ENCODE measurements at regions not wholly inside any gene's neighbourhood (a gene's known extent, or its start where the extent isn't known, plus 50 kb on each side); places are given as distances from the start of the nearest gene placed in this dataset.
"Not testable (repeated sequence)": the region's sequence is repeated elsewhere in the genome, so short reads cannot be mapped to it uniquely, and the experiment has no call there.

- DNase-seq, result no peak
- intact Hi-C loops (cut with DNase I), result no loop called here
- ATAC-seq (ENCODE audit: poor library complexity), result no peak
These were observed 929.5 kb downstream of the KCNA4 start for GRCh38 chr11:29087200-29087812.

DNA sequence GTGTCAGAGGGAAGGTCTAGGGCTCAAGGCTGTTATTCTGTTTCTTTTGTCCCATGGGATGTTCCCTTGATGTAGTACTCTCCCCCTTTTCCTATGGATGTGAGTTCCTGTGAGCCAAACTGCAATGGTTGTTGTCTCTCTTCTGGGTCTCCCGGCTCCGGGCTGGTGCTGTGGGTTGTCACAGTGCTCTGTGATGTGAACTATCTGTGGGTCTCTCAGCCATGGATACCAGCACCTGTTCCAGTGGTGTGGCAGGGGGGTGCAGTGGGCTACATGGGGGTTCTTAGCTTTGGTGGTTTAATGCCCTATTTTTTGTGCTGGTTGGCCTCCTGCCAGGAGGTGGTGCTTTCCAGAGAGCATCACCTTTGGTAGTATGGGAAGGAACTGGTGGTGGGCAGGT is 941.1 kb downstream of the KCNA4 start:
- ATAC-seq (ENCODE audit: poor library complexity) (no peak), DNase-seq (no peak)
- intact Hi-C loops (cut with DNase I), result no loop called here

DNA sequence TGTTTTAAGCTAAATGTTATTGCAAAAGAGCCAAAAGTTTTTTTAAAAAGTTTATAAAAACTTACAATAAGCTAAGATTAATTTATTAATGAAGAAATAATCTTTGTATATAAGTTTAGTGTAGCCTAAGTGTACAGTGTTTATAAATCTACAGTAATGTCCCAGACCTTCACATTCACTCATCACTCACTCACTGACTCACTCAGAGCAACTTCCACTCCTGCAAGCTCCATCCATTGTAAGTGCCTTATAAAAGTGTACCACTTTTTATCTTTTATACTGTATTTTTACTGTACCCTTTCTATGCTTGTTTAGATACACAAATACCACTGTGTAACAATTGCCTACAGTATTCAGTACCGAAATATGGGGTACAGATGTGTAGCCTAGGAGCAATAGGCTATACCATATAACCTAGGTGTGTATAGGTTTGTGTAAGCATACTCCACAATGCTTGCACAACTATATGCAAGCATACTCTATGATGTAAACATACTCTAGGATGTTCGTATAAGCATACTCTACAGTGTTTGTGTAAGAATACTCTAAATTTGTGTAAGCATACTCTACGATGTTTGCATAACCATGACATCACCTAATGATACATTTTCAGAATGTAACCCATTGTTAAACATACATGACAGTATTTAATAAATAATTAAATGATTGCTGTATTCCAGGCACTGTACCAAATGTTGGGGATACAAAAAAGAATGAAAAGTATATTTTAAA is 953.0 kb downstream of the KCNA4 start:
- intact Hi-C loops (cut with DNase I), result no loop called here
- no peak for ATAC-seq (ENCODE audit: poor library complexity)
- DNase-seq, result no peak

GRCh38 chr11:29061452-29061851 is 953.3 kb downstream of the METTL15 start:
- DNase-seq (no peak), ATAC-seq (ENCODE audit: poor library complexity) (no peak)
- intact Hi-C loops (cut with DNase I), result no loop called here

- DNase-seq; intact Hi-C loops (cut with DNase I); ATAC-seq (ENCODE audit: poor library complexity): not testable (repeated sequence)
These were observed 948.3 kb downstream of the METTL15 start for GRCh38 chr11:29056487-29056886.

DNA sequence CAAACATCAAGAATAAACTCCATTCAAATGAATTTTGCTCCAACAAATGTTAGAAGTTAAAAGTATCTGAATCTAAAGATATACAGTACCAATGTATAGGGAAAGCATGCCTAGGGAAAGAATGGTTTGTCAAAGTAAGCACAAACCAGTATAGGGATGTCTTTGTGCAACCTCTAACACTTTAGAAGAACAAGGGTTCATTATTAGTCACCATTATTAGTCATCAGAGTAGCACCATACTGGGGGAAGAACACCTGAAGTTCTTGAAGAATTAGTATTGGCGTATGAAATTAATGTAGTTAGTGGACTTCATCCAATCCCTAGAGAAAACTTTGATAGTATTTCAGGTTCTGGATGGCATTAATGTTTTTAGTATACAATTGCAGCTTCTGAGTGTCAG is 943.7 kb downstream of the METTL15 start:
- ATAC-seq (ENCODE audit: poor library complexity) (no peak), DNase-seq (no peak)
- intact Hi-C loops (cut with DNase I), result no loop called here

DNA sequence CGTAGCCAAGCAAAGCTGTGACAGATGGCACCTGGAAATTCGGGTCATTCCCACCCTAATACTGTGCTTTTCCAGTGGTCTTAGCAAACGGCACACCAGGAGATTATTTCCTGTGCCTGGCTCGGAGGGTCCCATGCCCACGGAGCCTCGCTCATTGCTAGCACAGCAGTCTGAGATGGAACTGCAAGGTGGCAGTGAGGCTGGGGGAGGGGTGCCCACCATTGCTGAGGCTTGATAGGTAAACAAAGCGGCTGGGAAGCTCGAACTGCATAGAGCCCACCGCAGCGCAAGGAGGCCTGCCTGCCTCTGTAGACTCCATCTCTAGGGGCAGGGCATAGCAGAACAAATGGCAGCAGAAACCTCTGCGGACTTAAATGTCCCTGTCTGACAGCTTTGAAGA is 942.8 kb downstream of the METTL15 start:
- intact Hi-C loops (cut with DNase I); ATAC-seq (ENCODE audit: poor library complexity); DNase-seq: not testable (repeated sequence)

DNA sequence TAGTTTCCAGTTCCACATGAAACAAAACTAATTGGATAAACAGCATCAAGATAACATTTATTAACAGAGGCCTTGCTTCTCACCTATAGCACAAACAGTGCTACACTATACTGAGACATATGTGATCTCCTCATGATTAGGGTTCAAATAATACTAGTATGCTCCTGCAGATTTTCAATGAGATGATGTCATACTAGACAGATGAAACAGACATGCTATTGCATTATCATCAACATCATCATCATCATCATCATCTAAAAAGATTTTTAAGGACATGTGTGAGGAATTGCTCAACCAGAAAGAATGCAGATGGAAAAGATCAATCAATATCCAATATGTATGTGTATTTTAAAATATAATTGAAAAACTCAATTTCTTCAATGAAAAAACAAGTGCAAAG is 932.3 kb downstream of the METTL15 start:
- intact Hi-C loops (cut with DNase I), result no loop called here
- no peak for DNase-seq
- ATAC-seq (ENCODE audit: poor library complexity), result no peak

DNA sequence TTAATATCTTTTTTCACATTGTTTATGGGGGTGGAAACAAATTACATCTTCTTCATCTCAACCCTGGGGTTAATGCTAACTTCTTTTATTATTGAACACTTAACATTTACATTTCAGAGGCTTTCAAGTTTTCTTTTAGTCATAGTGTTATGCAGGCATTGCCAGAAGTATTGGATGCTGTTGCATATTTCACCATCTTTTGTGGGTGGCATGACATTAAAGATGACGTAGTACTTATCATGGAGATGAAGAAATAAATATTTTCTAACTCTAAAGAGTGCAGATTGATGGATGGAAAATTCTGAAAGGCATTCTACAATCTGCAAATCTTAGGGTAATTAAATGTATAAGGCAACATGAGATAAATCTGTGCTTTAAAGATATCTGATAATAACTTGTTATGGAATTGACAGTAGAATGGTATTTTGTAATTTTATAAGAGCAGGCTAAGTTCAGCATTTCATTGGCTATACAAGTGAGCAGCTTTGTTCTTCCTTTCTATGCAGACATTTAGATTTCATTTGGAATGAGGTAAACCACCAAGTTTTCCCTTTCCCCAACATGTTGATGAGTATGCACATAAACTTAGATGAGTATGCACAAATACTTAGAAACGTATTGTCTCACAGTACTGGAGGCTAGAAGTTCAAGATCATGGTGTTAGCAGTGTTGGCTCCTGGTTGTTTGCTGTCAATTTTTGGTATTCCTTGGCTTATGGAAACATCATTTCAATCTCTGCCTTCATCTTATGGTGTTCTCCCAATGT is 924.4 kb downstream of the METTL15 start:
- intact Hi-C loops (cut with DNase I), result no loop called here
- no peak for DNase-seq
- no peak for ATAC-seq (ENCODE audit: poor library complexity)

- intact Hi-C loops (cut with DNase I), result no loop called here
- no peak for ATAC-seq (ENCODE audit: poor library complexity)
- DNase-seq, result no peak
These were observed 921.3 kb downstream of the METTL15 start for GRCh38 chr11:29029452-29029851.

- intact Hi-C loops (cut with DNase I), result no loop called here
- ATAC-seq (ENCODE audit: poor library complexity) (no peak), DNase-seq (no peak)
These were observed 919.2 kb downstream of the METTL15 start for GRCh38 chr11:29027436-29027835.

DNA sequence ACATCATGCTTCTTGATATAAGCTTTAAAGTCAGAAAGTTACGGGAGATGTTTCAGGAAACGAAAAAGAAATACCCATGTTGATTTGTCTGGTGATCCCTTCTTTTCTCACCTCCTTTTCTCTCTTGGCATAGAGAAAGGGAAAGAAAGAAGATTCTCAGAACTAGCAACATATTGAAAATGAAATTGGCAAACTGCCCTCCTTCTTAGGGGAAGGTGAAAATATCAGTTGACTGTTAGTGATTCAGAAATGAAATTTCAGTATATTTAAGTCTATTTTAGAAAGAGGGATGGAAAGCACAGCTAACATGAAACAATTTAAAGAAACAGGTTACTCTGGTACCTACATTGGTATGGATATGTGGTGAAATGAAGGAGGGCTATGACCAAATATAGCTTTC is 918.1 kb downstream of the METTL15 start:
- ATAC-seq (ENCODE audit: poor library complexity) (no peak), DNase-seq (no peak)
- intact Hi-C loops (cut with DNase I), result no loop called here

GRCh38 chr11:29025001-29025400 is 916.8 kb downstream of the METTL15 start:
- no peak for DNase-seq
- intact Hi-C loops (cut with DNase I), result no loop called here
- no peak for ATAC-seq (ENCODE audit: poor library complexity)

GRCh38 chr11:29024386-29024785 is 916.2 kb downstream of the METTL15 start:
- DNase-seq (no peak), ATAC-seq (ENCODE audit: poor library complexity) (no peak)
- intact Hi-C loops (cut with DNase I), result no loop called here

DNA sequence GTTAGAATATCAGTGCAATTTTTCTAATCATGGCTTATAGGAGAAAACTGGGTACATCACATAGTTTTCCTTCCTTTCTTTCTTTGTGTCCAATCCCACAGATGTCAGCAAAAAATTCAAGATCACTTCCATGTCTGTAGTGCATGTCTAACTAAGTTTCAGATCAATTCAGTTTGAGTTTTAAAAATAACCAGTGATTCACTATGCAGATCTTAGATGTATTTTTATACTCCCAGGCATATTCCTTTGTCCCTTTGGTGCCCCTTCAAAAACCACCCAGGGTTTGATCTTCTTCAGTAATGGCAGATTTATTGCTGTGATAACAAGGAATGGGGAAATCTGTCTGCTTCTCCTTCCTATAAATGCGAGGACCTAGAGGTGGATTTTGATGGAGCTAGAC is 915.6 kb downstream of the METTL15 start:
- DNase-seq (no peak), ATAC-seq (ENCODE audit: poor library complexity) (no peak)
- intact Hi-C loops (cut with DNase I), result no loop called here

GRCh38 chr11:29022676-29023075 is 914.5 kb downstream of the METTL15 start:
- ATAC-seq (ENCODE audit: poor library complexity) (no peak), DNase-seq (no peak)
- intact Hi-C loops (cut with DNase I), result no loop called here

GRCh38 chr11:29019960-29020683 is 911.9 kb downstream of the METTL15 start:
- DNase-seq (no peak), ATAC-seq (ENCODE audit: poor library complexity) (no peak)
- intact Hi-C loops (cut with DNase I), result no loop called here

- intact Hi-C loops (cut with DNase I), result no loop called here
- no peak for ATAC-seq (ENCODE audit: poor library complexity)
- no peak for DNase-seq
These were observed 910.4 kb downstream of the METTL15 start for GRCh38 chr11:29018631-29019030.

DNA sequence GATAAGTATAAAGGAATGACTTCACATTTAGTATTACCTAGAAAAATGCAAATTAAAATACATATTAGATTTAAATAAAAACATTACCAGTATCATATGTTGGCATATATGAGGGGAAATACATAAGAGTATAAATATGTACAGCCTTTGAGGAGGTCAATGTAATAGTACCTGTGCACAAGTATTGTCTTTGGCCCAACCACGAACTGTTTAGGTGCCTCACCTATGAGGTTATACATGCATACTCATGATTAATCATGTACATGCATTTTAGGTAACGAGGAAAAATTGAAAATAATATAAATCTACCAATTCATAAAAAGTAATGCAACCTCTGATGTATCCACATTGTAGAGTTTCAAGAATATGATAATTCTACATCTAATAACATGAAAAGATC is 909.8 kb downstream of the METTL15 start:
- intact Hi-C loops (cut with DNase I), result no loop called here
- DNase-seq (no peak), ATAC-seq (ENCODE audit: poor library complexity) (no peak)
